SK-N-MC (cell line): ENCODE measurements at regions not wholly inside any gene's neighbourhood (a gene's known extent, or its start where the extent isn't known, plus 50 kb on each side); places are given as distances from the start of the nearest gene placed in this dataset.
"Not testable (repeated sequence)": the region's sequence is repeated elsewhere in the genome, so short reads cannot be mapped to it uniquely, and the experiment has no call there.

Source experiments
- EZH2 ChIP-seq: fragments of 200-600 bp; sonication (generic); IDR thresholded peaks from one replicate; pipeline ENCODE4 v1.6.1; 2017; ENCODE audit warnings: antibody characterized with exemption
- POLR2AphosphoS5 ChIP-seq: IDR thresholded peaks from 2 replicates; pipeline ENCODE4 v1.6.1; 2012; ENCODE audit warnings: mild to moderate bottlenecking, low read depth, low read length, borderline replicate concordance

- TF ChIP-seq POLR2AphosphoS5, EZH2: not testable (repeated sequence)
Measured at GRCh38 chr7:65699026-65699714, 173.7 kb upstream of the VKORC1L1 start.
